DMS53 treated with DMSO at 0.1 percent for 48 hours (cell line): ENCODE measurements at regions not wholly inside any gene's neighbourhood (a gene's known extent, or its start where the extent isn't known, plus 50 kb on each side); places are given as distances from the start of the nearest gene placed in this dataset.
"Not testable (repeated sequence)": the region's sequence is repeated elsewhere in the genome, so short reads cannot be mapped to it uniquely, and the experiment has no call there.

Source experiments
- DNase-seq: peaks from one replicate; lab custom pipeline; 2025; ENCODE audit not compliant: unreplicated experiment; lab: John Stamatoyannopoulos, UW

GRCh38 chr9:21688108-21689102, 114.0 kb upstream of the MTAP start:
- peak; percentile 69 for DNase-seq

DNA sequence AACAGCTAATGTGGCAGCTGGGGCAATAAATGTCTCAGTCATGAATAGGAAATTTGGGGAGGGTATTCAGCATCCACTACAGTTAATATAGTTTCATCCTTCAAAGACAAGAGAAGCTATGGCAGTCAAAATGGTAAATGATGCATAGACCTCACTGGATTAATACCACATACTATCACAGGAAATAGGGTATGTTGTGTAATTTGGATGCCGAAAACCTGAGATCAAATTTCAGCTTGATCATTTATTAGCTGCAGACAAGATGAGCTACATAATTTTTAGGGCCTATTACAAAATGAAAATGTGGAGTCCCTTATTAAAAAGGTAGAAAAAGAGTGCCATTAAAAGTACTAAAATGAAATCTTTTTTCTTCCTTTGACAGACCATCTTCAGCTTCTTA, 112.6 kb upstream of the MTAP start:
- no peak for DNase-seq

DNA sequence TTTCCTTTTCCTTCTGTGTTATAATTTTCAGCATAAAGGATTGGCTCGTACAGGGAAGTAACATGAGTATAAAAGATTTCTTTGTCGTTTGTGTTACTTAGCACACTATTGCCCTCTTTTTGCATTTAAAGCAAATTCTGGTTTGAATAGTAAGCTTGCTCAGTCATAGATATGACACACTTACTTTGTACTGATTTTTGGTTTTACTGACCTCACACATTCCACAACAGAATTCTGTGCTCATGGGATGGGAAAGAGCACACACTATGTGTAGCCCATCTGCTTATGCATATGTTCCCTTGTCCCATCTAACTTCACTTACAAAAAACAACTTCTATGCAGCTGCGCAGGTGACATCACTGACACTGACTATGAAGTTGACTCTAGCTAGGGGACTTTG, 111.9 kb upstream of the MTAP start:
- DNase-seq = no peak

GRCh38 chr9:21692390-21692789, 110.0 kb upstream of the MTAP start:
- no peak for DNase-seq

DNA sequence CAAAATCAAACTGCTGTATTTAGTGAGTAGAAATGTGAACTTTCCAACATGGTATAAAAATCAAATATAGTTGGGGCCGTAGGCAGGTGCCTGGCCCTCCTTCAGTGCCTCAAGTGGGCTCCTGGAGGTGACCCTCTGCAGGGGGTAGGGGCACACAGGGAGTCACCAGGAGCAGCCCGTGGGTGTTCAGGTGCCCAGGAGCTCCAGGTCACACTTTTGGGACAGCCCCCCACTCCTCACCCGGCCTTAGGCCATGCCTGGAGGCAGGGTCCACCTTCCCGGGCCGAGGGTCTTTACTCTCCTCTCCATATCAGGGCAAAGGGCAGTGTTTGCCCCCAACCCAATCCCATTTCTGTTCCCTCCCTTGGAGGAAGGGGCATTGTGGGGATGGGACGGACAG, 108.0 kb upstream of the MTAP start:
- no peak for DNase-seq

GRCh38 chr9:21695443-21695842, 107.0 kb upstream of the MTAP start:
- no peak for DNase-seq

DNA sequence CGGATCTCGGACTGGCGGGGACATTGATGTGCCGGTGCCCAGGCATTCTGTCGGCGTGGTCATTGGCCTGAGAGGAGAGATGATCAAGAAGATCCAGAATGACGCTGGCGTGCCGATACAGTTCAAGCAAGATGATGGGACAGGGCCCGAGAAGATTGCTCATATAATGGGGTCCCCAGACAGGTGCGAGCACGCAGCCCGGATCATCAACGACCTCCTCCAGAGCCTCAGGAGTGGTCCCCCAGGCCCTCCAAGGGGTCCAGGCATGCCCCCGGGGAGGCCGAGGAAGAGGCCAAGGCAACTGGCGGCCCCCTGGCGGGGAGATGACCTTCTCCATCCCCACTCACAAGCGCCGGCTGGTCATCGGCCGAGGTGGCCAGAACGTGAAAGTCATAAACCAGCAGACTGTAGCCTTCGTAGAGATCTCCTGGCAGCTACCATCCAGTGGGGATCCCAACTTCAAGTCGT, 106.5 kb upstream of the MTAP start:
- no peak for DNase-seq

DNA sequence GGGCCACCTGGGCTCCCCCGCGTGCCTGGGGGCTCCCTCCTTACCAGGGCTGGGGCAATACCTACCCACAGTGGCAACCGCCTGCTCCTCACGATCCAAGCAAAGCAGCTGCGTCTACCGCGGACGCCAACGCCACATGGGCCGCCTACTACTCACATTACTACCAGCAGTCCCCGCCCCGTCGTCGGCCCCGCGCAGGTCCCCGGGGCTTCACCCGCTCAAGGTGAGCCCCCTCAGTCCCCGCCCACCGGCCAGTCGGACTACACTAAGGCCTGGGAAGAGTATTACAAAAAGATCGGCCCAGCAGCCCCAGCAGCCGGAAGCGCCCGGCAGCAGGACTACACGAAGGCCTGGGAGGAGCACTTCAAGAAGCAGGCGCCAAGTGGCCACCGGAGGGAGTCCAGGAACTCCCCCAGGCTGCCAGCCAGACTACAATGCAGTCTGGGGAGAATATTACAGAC, 106.0 kb upstream of the MTAP start:
- no peak for DNase-seq

DNA sequence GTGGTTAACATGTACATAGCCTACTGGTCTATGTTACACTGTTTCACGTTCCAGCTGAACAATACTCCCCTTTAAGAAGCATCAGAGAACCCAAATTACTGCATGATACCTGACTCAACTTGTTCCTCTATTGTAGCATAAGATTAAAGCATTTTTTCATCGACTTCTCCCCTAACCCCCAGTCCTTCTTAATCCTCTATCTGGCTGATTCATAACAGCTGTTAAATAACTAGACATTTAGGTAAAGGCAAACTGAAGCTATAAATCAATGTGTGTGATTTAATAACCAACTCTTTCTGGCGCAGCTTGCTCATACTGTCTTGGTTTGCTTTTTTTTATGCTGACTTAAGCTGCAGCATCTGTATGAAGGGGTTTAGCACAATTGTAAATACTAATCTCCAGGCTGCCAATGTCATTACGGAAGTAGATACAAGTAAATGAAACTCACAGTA, 94.2 kb upstream of the MTAP start:
- DNase-seq = no peak

DNA sequence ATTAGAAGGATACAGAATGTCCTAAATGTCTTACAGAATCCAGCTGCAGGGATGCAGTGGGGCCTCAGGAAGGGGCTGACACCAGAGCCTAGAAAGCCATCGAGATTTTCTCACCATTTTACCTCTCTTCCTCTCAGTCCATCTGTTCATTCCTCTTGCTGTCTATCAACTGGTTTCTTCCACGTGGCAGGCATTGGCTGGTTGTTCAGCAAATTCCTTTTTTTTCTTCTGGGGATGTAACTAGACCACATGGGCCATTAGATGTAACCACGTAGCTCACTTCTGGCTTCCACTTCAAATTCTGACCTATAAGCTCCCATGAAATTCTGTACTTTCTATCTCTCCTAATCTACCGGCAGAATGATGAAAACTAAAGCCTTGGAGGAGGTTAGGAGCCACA, 93.6 kb upstream of the MTAP start:
- DNase-seq = no peak

GRCh38 chr9:21709464-21710058, 92.9 kb upstream of the MTAP start:
- DNase-seq = peak; percentile 28

- DNase-seq = no peak
Observed at GRCh38 chr9:21710548-21711191, 91.8 kb upstream of the MTAP start.

GRCh38 chr9:21711504-21711903, 90.9 kb upstream of the MTAP start:
- DNase-seq = peak; percentile 59

- no peak for DNase-seq
Observed at GRCh38 chr9:21715408-21715807, 87.0 kb upstream of the MTAP start.

DNA sequence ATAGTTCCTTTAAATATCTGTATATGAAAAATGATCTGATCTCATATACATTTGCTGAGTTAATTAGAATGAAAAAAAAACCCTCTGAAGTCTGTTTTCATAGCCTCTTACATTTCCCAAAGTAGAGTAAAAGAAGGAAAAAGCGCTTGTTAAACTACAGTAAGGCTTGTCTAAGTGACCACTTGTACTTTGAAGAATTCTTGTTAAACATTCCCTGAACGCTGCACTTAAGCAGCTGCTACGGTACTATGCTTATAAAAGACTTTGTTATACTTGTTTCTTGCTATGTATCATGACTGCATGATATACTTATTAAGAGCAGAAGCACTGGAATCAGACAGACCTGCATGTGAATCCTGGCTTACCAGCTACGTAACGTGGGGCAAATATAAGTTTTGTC, 81.7 kb upstream of the MTAP start:
- no peak for DNase-seq

GRCh38 chr9:21727411-21727810, 75.0 kb upstream of the MTAP start:
- DNase-seq = not testable (repeated sequence)

GRCh38 chr9:21728781-21729180, 73.7 kb upstream of the MTAP start:
- DNase-seq = no peak

- no peak for DNase-seq
Observed at GRCh38 chr9:21729648-21730047, 72.8 kb upstream of the MTAP start.

GRCh38 chr9:21730899-21731298, 71.5 kb upstream of the MTAP start:
- no peak for DNase-seq

GRCh38 chr9:21741151-21741550, 61.3 kb upstream of the MTAP start:
- DNase-seq = no peak

DNA sequence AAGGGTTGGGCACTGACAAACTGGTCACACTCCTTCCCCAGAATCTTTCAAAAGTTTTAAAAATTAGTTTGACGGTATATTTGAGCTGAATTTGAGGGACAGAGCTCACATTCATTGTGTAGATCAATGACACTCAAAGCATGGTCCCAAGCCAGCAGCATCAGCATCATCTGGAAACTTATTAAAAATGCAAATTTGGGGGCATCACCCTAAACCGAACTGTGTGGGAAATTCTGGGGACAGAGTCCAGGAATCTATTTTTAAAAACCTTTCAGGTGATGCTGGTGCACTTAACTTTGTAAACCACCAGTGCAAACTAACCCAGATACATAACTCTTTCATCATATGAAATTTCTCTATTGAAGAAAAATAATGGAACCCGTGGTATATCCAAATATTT, 58.1 kb upstream of the MTAP start:
- DNase-seq = no peak

- no peak for DNase-seq
Observed at GRCh38 chr9:21744841-21745240, 57.6 kb upstream of the MTAP start.
